ENCODE measurements at regions not wholly inside any gene's neighbourhood (a gene's known extent, or its start where the extent isn't known, plus 50 kb on each side); places are given as distances from the start of the nearest gene placed in this dataset.

GRCh38 chr5:66302344-66302743, 158.2 kb downstream of the SREK1 start:
- POLR2A ChIA-PET, result no interaction called here

More at GRCh38 chr5:66302344-66302743, 158.2 kb downstream of the SREK1 start:
- Histone ChIP-seq H3K4me1 (ENCODE audit: control insufficient read depth in 1 of 2, insufficient read depth in 2 of 2, low read depth in 1 of 2, low read length in 1 of 2) (no peaks in the 10 kb centered on the region), H3K9me2 (no peaks in the 10 kb centered on the region), H3K27ac (ENCODE audit: low read depth in 2 of 2, low read length in 1 of 2) (no peak overlapping the region), H2AFZ (ENCODE audit: low read depth) (no peak overlapping the region), H4K20me1 (ENCODE audit: insufficient read depth) (no peaks in the 10 kb centered on the region), H3K36me3 (replicated peaks in 1 of 2; ENCODE audit: control insufficient read depth in 1 of 2, insufficient read depth in 2 of 2, low read length in 1 of 2) (no peaks in the 10 kb centered on the region), H3K27me3 (ENCODE audit: insufficient read depth) (no peaks in the 10 kb centered on the region; the same call in 1 of the 2 replicates), H3K9me3 (no peaks in the 10 kb centered on the region), H3K79me2 (ENCODE audit: insufficient read depth) (no peaks in the 10 kb centered on the region), H3K9ac (no peak overlapping the region), H3K4me2 (no peak overlapping the region), H3F3A (replicated peaks; ENCODE audit: insufficient read depth) (peaks cover 4% of the 10 kb centered on the region), H3K4me3 (ENCODE audit: low read depth in 2 of 2, low read length in 1 of 2) (no peak overlapping the region)
- no peak for DNase-seq
- CTCF ChIA-PET, result interaction anchor here (0.9 to 1.2 kb wide), 2 partner anchors 405 to 455 kb away, joined by 3 to 6 read pairs; no protein-coding TSS in a partner anchor
- TF ChIP-seq SIN3A (IDR thresholded peaks at IDR 0.05; ENCODE audit: borderline replicate concordance, low read depth, low read length) (no peak), RCOR1 (IDR thresholded peaks at IDR 0.05; ENCODE audit: low read length) (no peak), PBX3 (IDR thresholded peaks at IDR 0.05) (no peak), FOXM1 (IDR thresholded peaks at IDR 0.05; ENCODE audit: low read depth) (no peak), CTCF (IDR thresholded peaks at IDR 0.05) (no peak), NFIC (IDR thresholded peaks at IDR 0.05; ENCODE audit: borderline replicate concordance) (no peak), CHD2 (IDR thresholded peaks at IDR 0.05; ENCODE audit: low read length, partially characterized antibody) (no peak), EP300 (IDR thresholded peaks at IDR 0.05; ENCODE audit: borderline replicate concordance in 1 of 2, low read depth in 1 of 2, low read length in 1 of 2) (no peak), RAD21 (IDR thresholded peaks at IDR 0.05; ENCODE audit: low read length) (no peak), MXI1 (IDR thresholded peaks at IDR 0.05; ENCODE audit: low read depth, low read length) (no peak)
- TF ChIP-seq, protein P1, sequence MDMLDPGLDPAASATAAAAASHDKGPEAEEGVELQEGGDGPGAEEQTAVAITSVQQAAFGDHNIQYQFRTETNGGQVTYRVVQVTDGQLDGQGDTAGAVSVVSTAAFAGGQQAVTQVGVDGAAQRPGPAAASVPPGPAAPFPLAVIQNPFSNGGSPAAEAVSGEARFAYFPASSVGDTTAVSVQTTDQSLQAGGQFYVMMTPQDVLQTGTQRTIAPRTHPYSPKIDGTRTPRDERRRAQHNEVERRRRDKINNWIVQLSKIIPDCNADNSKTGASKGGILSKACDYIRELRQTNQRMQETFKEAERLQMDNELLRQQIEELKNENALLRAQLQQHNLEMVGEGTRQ (IDR thresholded peaks at IDR 0.05; ENCODE audit: borderline replicate concordance, low read depth, low read length), result no peak
- WGBS (ENCODE audit: low lambda C conversion rate), result 77% methylated on average over 7 of the region's 12 CpGs
